ENCODE measurements at regions not wholly inside any gene's neighbourhood (a gene's known extent, or its start where the extent isn't known, plus 50 kb on each side); places are given as distances from the start of the nearest gene placed in this dataset.
"Not testable (repeated sequence)": the region's sequence is repeated elsewhere in the genome, so short reads cannot be mapped to it uniquely, and the experiment has no call there.

GRCh38 chr11:87712391-87712790, 462.9 kb downstream of the RAB38 start:
- H3K9me3 Mint-ChIP-seq = peaks cover 7% of the 10 kb centered on the region
- H3K4me3 Mint-ChIP-seq = no peak overlapping the region
- no peaks in the 10 kb centered on the region for H3K27me3 Mint-ChIP-seq (ENCODE audit: low read depth)
- no peak for TF ChIP-seq CTCF (conservative IDR thresholded peaks at IDR 0.05)
- DNase-seq (ENCODE audit: low read depth, low spot score) = no peak
- peak overlapping the region; percentile 84 for H3K27ac Mint-ChIP-seq (ENCODE audit: unreplicated experiment)
- H3K36me3 Mint-ChIP-seq (ENCODE audit: low read depth) = no peaks in the 10 kb centered on the region
- no peaks in the 10 kb centered on the region for H3K4me1 Mint-ChIP-seq

- Mint-ChIP-seq H3K9me3 (peaks cover 19% of the 10 kb centered on the region), H3K36me3 (ENCODE audit: low read depth) (peaks cover 10% of the 10 kb centered on the region)
- not testable (repeated sequence) for H3K27ac Mint-ChIP-seq (ENCODE audit: unreplicated experiment); H3K27me3 Mint-ChIP-seq (ENCODE audit: low read depth); H3K4me1 Mint-ChIP-seq; DNase-seq (ENCODE audit: low read depth, low spot score); H3K4me3 Mint-ChIP-seq
These were observed 471.7 kb downstream of the RAB38 start for GRCh38 chr11:87703589-87703988.

- TF ChIP-seq CTCF (conservative IDR thresholded peaks at IDR 0.05) = no peak
- Mint-ChIP-seq H3K4me3 (no peak overlapping the region), H3K27me3 (ENCODE audit: low read depth) (no peaks in the 10 kb centered on the region), H3K27ac (ENCODE audit: unreplicated experiment) (no peak overlapping the region), H3K9me3 (peaks cover 2% of the 10 kb centered on the region), H3K36me3 (ENCODE audit: low read depth) (no peaks in the 10 kb centered on the region), H3K4me1 (no peaks in the 10 kb centered on the region)
- no peak for DNase-seq (ENCODE audit: low read depth, low spot score)
These were observed 499.2 kb downstream of the RAB38 start for GRCh38 chr11:87675993-87676392.

GRCh38 chr11:87666730-87667129, 508.5 kb downstream of the RAB38 start:
- no peaks in the 10 kb centered on the region for H3K27me3 Mint-ChIP-seq (ENCODE audit: low read depth)
- no peak overlapping the region for H3K4me3 Mint-ChIP-seq
- TF ChIP-seq CTCF (conservative IDR thresholded peaks at IDR 0.05) = no peak
- no peak for DNase-seq (ENCODE audit: low read depth, low spot score)
- H3K36me3 Mint-ChIP-seq (ENCODE audit: low read depth) = no peaks in the 10 kb centered on the region
- peaks cover 18% of the 10 kb centered on the region for H3K4me1 Mint-ChIP-seq
- no peaks in the 10 kb centered on the region for H3K9me3 Mint-ChIP-seq
- peak overlapping the region; percentile 4 for H3K27ac Mint-ChIP-seq (ENCODE audit: unreplicated experiment)

- Mint-ChIP-seq H3K4me3 (no peak overlapping the region), H3K27ac (ENCODE audit: unreplicated experiment) (no peak overlapping the region), H3K27me3 (ENCODE audit: low read depth) (no peaks in the 10 kb centered on the region), H3K36me3 (ENCODE audit: low read depth) (no peaks in the 10 kb centered on the region), H3K9me3 (no peaks in the 10 kb centered on the region), H3K4me1 (peaks cover 8% of the 10 kb centered on the region)
- TF ChIP-seq CTCF (conservative IDR thresholded peaks at IDR 0.05) = no peak
- no peak for DNase-seq (ENCODE audit: low read depth, low spot score)
These were observed 513.0 kb downstream of the RAB38 start for GRCh38 chr11:87662287-87662686.

- Mint-ChIP-seq H3K27ac (ENCODE audit: unreplicated experiment) (no peak overlapping the region), H3K27me3 (ENCODE audit: low read depth) (no peaks in the 10 kb centered on the region), H3K36me3 (ENCODE audit: low read depth) (no peaks in the 10 kb centered on the region), H3K4me3 (no peak overlapping the region), H3K4me1 (no peaks in the 10 kb centered on the region), H3K9me3 (no peaks in the 10 kb centered on the region)
- TF ChIP-seq CTCF (conservative IDR thresholded peaks at IDR 0.05) = no peak
- DNase-seq (ENCODE audit: low read depth, low spot score) = no peak
These were observed 514.1 kb downstream of the RAB38 start for GRCh38 chr11:87660926-87661660.
